ENCODE measurements at regions not wholly inside any gene's neighbourhood (a gene's known extent, or its start where the extent isn't known, plus 50 kb on each side); places are given as distances from the start of the nearest gene placed in this dataset.

DNA sequence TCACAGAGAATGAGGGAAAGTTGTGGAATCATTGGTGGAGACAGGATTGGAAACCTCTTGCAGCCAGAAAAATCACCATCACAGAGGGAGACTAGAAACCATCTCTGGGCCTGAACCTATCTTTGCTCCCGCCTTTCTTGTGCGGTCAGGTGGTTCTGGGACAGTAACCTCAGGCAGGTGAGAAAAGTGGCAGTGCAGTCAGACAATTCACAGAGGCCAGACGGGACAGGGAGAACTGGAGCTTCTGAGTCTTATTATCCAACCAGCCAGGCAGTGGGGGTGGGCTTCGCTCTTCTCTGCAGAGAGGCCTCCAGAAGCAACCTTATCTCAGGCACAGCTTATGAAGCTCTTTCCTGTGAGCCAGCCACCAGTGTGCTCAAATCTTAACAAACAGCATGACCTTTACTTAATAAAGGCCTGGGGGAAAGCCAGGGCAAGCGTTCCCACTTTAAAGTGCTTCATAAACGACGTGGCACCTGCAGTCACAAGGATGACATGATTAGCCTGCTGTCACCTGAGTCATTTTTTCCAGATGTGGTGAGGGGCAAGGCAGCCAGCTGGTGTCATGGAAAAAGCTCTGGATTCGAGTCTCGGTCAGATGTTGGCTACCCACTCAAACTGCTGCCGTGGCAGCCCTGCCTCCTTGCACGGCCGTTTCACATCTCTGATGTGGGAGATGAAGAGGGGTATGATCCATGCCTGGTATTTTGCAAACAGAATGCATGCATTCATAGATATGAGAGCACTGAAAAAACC, 109.7 kb downstream of the B3GNT2 start:
- DNase-seq (ENCODE audit: low read depth in 2 of 3, low spot score in 1 of 3), result peak; percentile 61 to 73 (median 65)

DNA sequence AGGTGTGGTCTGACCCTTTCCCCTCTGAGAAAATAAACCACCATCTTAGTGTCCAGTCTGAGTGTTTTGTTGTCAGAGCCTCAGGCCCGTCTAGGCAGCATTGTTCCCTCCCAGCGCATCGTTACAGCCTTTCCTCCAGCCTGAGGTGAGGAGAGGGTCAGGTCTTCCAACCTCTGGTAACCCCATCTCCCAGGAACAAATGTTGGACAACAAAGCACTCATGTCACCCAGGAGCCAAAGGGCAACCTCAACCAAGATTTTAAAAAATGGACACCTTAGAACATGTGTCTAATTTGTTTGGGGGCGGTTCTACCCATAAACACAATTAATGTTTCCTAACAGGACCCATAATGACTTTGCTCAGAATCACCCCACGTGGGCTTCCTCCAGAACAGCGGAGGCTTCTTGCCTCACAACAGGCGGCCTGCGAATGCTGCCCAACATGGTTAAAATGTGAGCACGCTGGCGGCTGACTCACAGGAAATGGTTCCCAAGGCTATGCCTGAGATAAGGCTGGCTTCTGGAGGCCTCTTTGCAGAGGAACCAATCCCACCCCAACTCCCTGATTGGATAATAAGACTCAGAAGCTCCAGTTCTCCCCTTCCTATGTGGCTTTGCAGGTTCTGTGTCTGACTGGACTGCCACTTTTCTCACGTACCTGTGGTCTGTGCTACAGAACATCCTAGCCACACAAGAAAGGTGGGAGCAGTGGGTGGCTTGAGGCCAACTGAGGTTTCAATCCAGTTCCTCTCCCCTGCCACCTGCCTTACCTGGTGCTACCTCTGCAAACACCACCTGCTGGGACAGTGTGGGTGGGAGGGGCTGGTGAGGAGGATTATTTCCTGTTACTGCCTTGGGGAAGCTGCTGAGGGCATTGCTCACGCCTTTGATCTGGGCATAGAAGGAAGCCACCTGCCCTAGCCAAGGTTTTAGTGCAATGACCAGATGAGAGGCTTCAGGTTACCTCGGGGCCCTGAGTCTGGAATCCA, 108.8 kb downstream of the B3GNT2 start:
- DNase-seq (ENCODE audit: low read depth in 2 of 3, low spot score in 1 of 3), result peak in 2 of 3 donors; percentile 46 to 57

DNA sequence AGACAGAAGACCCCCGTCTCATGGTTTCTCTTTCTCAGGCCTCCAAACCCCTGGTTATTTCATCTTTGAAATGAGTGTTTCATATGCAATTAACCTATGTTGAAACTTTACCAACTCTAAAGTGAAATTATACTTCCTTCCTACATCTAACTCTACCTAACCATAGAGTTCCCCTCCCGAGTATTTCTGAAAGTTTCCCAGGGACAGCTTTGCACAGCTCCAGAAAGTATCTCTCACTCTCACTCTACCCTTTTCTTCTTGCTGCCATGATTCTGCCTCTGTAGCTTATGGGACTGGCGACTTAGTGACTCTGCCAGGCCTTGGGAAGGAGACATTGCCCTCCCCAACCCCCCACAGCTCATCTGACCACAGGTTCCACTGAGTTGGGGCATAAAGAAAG, 107.9 kb downstream of the B3GNT2 start:
- no peak for DNase-seq (ENCODE audit: low read depth in 2 of 3, low spot score in 1 of 3)

DNA sequence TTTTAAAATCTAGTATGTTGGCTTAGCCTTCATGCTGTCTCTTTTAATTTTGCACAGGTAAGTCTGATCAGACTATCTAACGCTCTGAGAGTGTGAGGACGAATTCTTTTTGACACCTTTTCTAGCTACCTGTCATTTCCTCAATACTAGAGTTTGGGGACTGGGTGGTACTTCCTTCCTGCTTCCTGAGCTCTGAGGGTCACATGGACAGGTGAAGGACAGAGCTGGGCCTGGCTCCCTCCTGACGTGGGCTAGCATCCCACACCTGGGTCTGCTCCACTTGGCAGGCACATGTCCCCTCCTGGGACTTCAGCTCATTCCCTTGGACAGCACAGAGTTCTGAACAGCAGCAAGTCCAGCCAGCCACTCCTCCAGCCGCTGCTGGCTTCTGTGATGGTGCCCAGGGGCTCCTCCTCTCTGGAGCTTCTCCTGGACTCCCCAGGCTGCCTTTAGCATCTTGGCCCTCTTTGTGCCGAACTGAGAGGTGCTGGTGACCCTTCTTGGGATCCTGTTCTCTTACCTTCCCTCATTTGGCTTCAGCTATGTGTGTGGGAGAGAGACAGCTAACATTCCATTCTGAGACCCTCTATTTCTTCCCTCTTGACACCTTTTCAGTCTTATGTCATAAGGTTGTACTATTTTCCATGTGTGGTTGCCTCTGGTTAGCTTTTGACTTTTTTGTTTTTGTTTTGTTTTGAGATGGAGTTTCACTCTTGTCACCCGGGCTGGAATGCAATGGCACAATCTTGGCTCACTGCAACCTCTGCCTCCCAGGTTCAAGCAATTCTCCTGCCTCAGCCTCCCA, 106.9 kb downstream of the B3GNT2 start:
- DNase-seq (ENCODE audit: low read depth in 2 of 3, low spot score in 1 of 3), result no peak

DNA sequence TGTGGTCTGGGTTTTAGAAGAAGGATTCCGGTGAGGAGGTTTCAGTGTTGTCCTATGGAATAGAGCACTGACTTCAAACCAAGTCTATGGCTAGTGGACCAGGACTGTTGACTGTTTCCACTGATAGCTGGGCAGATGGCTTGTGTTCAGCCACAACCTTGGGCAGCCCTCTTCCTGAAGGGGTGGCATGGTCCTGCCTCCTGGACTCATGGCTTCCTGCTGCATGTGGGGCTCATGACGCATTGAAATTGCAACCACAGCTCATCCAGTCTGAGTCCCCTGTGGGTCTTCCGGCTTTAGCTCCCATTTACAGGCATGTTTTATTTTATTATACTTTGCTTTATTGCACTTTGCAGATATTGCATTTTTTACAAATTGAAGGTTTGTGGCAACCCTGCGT, 105.0 kb downstream of the B3GNT2 start:
- DNase-seq (ENCODE audit: low read depth in 2 of 3, low spot score in 1 of 3), result no peak

DNA sequence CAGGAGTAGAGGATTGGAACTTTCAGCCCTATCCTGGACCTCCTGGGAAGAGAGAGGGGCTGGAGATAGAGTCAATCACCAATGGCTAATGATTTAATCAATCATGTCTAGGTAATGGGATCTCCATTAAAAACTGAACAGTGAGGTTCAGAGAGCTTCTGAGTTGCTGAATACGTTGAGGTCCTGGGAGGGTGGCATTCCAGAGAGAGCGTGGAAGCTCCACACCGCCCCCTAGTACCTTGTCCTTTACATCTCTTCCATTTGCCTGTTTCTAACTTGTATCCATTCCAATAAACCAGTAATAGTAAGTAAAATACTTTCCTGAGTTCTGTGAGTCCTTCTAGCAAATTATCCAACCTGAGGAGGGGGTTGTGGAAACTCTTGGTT, 101.7 kb downstream of the B3GNT2 start:
- no peak for DNase-seq (ENCODE audit: low read depth in 2 of 3, low spot score in 1 of 3)

DNA sequence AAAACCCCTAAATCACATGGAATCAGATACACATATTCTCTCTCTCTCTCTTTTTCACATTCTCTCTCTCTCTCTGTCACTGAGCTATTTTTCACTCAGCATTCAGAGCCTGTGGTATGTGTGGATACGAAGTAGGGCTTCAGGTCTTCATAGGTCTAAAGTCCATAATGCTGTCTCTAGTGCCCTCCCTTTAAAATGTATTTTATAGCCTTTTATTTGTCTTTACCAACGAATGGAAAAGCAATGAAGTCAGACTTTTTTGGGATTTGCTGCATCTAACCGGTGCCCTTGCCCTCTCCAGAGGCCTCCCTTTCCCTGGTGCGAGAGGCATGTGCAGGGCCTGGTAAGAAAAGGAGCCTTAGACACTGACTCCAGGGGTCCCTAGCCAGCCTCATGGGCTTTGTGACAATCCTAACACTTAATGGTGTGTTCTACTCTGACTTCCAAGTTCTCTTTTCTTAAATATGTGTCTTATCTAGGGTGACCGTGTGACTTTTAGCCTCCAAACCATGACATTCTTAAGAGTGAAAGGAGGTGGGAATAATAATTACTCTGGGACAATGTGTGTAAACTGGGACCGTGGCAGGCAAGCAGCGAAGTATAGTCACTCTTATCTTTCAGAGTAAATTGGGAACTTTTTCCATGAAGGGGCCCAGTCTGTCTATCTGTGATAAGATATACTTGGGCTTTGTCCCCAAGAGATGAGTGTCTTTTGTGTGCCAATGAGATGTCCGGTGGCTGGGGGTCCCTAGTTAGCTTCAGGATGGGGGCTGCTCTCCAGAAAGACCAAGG, 101.1 kb downstream of the B3GNT2 start:
- no peak for DNase-seq (ENCODE audit: low read depth in 2 of 3, low spot score in 1 of 3)

DNA sequence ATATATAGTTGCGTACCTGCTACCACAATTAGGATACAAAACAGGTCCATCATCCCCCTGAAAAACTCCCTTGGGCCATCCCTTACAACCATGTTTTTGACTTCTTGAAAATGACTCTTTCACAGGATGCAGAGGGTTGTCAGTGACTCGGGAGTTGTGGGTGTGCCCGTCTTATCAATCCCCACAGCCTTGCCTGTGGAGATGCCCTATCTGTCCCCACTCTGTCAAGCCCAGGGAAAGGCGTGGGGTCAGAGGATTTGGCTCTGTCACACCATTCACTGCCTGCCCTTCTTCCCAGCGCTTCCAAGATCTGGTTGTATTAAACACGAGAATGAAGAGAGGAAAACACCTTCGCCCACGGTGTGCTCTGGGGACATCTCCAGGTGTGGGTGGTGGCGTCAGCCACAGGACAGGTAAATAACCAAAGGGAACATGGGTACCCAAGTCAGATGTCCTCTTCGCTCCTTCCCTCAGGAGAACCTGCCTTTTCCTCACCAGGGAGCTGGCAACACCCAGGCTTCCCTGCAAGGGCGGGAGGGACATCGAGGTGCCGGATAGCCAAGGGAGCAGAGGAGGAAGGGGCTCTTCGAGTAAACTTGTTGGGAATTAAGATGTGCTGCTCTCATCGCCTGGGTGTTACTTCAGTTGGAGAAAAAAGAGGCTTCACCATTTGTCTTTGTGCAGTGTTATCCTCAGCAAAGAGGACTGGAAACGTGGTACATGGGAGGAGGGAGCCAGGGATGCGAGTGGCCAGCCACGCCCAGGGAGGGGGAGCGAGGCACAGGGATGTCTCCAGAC, 100.3 kb downstream of the B3GNT2 start:
- no peak for DNase-seq (ENCODE audit: low read depth in 2 of 3, low spot score in 1 of 3)

DNA sequence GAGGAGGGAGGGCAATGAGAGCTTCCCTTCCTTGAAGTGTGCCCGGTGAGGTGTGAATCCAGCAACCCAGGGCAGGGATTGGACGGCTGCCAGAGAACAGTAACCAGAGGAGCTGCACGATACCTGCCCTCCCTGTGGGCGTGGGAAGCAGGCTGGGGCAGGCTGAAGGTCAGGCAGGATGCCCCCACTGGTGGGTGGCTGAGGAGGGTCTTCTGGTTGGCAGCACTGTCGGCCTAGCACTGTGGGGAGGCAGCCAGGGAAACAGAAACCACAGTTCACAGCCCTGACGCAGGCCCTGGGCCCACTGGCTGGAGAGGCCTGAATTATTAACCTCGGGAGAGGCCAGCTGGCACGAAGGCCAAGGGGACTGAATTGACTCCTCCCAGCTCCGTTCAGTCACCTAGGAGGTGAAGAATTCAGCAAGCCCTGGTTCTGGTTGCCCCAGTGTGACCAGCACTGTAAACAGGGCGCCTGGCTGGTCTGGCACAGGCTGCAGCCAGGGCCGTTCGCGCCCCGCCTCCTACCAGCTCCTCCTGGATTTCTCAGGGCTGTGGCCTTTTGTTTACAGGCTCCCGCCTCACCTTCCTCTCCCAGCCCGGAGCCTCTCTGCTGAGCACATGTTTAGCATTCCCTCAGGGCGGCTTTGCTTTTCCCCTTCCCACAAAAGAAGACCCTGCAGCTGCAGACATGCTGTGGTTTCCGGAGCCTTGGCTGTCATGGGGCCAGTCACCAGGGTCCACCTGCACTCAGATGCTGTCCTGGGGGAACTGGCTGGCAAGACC, 97.8 kb downstream of the B3GNT2 start:
- DNase-seq (ENCODE audit: low read depth in 2 of 3, low spot score in 1 of 3), result no peak

DNA sequence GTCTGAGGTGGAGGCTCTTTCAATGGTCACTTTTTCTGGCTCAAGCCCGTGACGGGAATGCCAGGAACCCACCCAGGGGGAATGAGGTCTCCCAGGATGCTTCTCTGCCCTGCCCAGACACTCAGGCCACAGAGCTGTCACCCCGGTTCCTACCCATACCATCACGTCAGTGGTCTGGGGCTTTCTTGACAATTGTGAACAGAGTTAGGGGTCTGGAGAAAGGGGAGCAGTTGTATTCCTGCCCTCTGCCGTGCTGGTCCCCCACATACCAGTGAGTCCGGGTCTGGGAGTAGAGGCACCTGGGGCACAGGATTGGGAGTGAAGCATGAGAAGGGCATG, 97.2 kb downstream of the B3GNT2 start:
- DNase-seq (ENCODE audit: low read depth in 2 of 3, low spot score in 1 of 3), result no peak

DNA sequence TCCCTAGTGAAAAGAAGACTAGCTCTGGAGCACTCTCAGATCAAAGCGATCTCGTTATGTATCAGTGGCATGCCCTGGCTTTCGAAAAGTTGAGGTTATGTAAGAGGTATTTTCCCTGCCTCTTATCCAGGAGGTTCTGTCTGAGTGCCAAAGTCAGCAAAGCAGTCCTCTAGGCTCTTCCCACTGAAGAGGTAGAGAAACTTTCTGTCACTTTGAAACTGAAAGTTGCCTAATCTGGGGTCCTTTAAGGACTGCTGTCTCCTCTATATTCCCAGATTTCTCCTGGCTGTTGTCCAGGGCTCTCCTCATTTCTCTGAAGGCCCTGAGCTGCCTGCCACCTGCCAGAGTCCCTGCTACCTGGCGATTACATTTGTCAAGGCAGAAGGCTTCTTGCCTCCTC, 96.3 kb downstream of the B3GNT2 start:
- no peak for DNase-seq (ENCODE audit: low read depth in 2 of 3, low spot score in 1 of 3)

DNA sequence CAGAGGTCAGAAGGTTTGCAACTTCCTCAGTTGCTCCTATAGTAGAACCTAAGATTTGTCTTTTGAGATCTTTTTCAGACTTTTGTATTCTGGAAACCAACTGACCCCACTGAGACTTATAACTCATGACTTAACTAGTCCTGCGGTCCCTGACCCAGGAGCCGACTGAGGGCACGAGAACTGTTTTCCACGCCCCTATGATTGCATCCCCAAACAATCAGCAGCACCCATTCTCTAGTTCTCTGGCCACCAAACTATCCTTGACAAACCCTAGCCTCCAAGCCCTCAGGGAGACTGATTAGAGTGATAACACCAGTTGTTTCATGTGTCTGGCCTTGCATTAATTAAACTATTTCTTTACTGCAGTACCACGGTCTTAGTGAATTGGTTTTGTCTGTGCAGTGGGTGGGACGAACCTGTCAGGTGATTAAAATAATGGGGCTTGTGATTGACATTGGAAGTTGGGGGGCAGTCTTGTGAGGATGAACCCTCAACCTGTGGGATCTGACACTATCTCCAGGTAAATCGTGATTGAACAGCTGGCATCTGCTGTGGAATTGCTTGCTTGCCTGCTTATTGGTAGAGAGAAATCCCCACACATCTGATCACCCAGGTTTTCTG, 95.7 kb downstream of the B3GNT2 start:
- no peak for DNase-seq (ENCODE audit: low read depth in 2 of 3, low spot score in 1 of 3)

DNA sequence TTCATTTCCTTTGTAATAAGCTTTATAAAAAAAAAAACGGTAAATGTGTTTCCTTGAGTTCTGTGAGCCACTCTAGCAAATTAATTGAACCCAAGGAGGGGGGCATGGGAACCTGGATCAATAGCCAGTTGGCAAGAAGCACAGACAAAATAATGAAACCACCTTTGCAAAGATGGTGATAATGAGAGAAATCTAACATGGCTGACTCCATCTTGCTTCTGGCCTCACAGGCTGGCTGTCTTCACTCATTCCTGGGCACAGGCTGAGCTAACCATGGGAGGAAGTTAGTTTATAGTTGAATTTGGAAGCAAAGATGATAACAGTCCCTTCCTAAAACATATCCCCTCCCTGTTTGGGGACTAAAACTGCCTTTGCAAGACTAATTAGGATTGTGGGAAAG, 95.1 kb downstream of the B3GNT2 start:
- DNase-seq (ENCODE audit: low read depth in 2 of 3, low spot score in 1 of 3), result no peak

DNA sequence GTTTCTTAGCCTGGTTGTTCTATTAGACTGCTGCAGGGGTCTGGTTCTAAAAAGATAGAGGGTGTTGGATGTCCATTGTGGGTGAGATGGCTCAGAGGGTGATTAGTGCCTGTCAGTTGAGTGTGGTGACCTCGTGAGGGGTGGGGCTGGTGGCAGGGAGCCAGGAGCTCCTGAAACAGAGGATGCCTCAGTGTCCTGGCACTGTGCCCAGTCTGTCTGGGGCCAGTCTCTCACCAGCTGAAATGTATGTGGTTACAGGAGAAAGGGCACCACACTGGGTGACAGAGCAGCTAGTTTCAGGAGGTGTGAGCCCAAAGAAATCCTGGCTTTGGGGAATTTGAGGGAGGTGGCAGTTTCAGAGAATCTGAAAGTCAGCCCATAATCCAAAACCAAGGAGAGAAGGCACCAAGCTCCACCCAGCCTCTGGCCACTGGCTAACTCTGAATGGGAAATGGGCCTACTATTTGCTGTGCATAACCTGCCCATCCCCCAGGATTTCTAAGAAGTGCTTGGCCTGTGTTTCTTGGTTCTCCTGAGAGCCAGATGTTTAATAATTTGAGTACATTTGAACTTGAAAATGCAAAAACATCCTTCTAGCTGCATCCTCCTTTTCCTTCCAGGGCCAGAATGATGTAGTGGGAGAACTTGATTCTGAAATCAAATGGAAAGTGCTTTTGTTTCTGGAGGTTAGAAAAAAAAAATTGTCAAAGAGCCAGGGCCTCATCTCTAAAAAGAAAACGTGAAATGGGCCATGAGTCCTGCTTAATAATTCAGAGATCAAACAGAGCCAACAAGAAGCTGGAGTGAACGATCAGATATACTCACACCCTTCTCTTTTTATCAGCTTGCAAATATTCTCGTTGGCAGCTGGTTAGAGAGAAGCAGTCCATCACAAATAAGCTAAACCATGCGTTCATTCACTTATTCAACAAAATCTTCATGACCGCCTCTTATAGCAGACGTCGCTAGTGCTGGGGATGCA, 92.3 kb downstream of the B3GNT2 start:
- peak in 2 of 3 donors; percentile 43 to 48 for DNase-seq (ENCODE audit: low read depth in 2 of 3, low spot score in 1 of 3)

DNA sequence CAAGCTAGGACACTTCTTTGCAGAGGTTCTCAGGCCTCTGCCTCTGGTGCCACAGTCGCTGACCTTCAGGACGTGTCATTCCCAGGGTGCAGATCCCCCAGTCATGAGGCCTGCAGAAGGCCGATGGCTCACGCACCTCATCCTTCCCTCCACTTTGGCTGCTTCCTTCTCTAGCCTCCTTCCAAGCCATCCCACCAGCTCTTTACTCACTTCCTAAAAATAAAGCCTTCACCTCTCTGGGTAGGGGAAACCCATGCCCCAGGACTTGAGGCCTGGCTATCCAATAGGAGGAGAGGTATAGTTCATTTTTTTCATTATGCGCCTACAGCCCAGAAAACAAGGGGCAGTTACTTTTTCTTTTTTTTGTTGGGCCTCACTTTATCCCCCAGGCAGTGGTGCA, 91.4 kb downstream of the B3GNT2 start:
- DNase-seq (ENCODE audit: low read depth in 2 of 3, low spot score in 1 of 3), result no peak

DNA sequence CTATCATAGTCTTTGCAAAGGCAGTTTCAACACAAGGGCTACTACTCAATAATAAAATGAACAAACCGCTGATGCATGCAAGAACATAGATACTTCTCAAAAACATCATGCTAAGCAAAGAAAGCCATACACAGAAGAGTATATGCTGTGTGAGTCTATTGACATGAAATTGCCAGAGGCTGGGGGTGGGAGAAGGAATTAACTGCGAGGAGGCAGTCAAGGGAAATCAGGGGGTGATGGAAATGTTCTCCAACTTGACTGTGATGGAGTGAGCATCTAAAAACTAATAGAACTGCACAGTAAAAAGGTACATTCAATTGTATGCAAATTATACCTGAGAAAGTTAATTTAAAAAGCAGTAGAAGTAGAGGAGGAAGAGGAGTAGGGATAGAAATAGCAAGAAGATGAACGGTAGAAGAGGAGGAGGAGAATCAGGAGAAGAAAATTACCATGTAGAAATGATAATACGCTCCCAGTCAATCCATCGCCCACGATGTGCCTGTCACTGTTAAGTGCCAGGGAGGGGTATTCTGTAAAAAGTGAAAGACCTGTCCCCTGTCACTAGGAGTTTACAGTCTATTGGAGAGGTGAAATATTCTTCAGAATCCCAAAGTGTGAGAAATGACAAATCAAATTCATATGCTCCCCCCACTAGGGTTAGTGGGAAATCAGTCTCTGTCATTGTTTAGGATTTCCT, 90.3 kb downstream of the B3GNT2 start:
- DNase-seq (ENCODE audit: low read depth in 2 of 3, low spot score in 1 of 3), result no peak

DNA sequence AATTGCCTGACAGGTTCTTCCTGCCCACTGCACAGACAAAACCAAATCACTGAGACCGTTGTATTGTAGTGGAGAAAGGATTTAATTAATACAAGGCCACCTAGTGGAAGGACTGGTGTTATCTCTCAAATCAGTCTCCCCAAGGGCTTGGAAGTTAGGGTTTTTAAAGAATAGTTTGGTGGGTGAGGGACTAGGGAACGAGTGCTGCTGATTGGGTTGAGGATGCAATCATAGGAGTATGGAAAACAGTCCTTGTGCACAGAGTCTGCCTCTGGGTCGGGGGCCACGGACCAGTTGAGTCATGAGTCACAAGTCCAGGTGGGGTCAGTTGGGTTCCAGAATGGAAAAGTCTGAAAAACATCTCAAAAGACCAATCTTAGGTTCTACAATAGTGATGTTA, 89.1 kb downstream of the B3GNT2 start:
- DNase-seq (ENCODE audit: low read depth in 2 of 3, low spot score in 1 of 3), result no peak

All from stimulated activated CD4-positive, alpha-beta T cell treated with anti-CD3 and anti-CD28 coated beads, Interleukin-12 subunit alpha, Interleukin-12 subunit beta, amount 100 ng/mL, for 48 hours (primary cell).